ENCODE measurements at regions not wholly inside any gene's neighbourhood (a gene's known extent, or its start where the extent isn't known, plus 50 kb on each side); places are given as distances from the start of the nearest gene placed in this dataset.

DNA sequence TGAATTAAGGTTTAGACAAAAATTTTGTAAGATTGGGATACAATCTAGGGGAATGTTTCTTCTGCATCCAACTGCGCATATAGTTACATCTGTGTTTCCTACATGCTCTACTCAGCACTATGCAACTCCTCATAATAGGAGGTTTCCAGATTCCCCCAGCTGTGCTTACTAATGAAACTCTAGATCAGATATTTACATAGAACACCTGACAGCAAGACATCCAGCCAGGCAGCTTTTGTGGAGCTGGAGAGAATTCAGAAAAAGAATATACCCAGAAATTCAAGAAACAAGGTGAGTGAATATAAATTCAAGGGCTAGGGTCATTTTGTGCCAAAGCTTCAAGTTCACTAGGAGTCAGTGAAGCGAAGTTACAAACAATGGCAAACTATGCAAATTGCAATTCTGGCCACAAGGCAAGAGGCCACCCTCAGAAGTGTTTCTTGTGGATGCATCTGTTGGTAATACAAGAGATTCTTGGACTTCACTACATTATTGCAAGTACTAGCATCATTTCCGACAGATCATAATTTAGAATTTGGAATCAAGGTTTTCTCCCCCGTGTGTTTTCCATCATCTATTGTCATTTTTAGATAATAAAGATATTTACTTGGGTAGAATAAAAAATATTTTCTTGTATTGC lies 341.2 kb upstream of the NAV3 start:
- Histone ChIP-seq H3K27ac (ENCODE audit: extremely low read depth, low read depth, low read length) (no peak overlapping the region), H3K9me3 (ENCODE audit: control insufficient read depth, insufficient read depth, low read depth, low read length) (no peaks in the 10 kb centered on the region), H3K36me3 (ENCODE audit: control insufficient read depth in 2 of 2, insufficient read depth in 1 of 2, low read length in 2 of 2) (no peaks in the 10 kb centered on the region), H3K4me3 (ENCODE audit: low read depth, low read length) (no peak overlapping the region), H3K4me1 (ENCODE audit: control insufficient read depth, insufficient read depth, low read length) (0 out of 2 replicates have a peak, but pooled peaks cover 2% of the 10 kb centered on the region)
- ChIA-PET POLR2A (no interaction called here), CTCF (interaction anchor here (0.7 to 1.1 kb wide), 2 partner anchors 21 to 170 kb away, joined by 3 read pairs; no protein-coding TSS in a partner anchor)
- TF ChIP-seq ZNF629 (tag by site-specific recombination; IDR thresholded peaks at IDR 0.05), result no peak
- no peak for TF ChIP-seq RBAK (tag by site-specific recombination; IDR thresholded peaks at IDR 0.05)
- no peak for TF ChIP-seq ZNF433 (tag by site-specific recombination; IDR thresholded peaks at IDR 0.05; ENCODE audit: low read depth)
- TF ChIP-seq ZNF521 (tag by site-specific recombination; IDR thresholded peaks at IDR 0.05), result no peak
- no peak for TF ChIP-seq ZNF211 (tag by site-specific recombination; IDR thresholded peaks at IDR 0.05; ENCODE audit: low read depth)
- TF ChIP-seq SCRT1 (tag by site-specific recombination; IDR thresholded peaks at IDR 0.05; ENCODE audit: borderline replicate concordance), result no peak
- TF ChIP-seq, protein P1, sequence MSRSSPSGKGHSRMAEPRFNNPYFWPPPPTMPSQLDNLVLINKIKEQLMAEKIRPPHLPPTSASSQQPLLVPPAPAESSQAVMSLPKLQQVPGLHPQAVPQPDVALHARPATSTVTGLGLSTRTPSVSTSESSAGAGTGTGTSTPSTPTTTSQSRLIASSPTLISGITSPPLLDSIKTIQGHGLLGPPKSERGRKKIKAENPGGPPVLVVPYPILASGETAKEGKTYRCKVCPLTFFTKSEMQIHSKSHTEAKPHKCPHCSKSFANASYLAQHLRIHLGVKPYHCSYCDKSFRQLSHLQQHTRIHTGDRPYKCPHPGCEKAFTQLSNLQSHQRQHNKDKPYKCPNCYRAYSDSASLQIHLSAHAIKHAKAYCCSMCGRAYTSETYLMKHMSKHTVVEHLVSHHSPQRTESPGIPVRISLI (tag by site-specific recombination; IDR thresholded peaks at IDR 0.05), result no peak
- TF ChIP-seq ZNF837 (tag by site-specific recombination; IDR thresholded peaks at IDR 0.05), result no peak
- TF ChIP-seq ZNF792 (tag by site-specific recombination; IDR thresholded peaks at IDR 0.05), result no peak
- TF ChIP-seq, protein P2, sequence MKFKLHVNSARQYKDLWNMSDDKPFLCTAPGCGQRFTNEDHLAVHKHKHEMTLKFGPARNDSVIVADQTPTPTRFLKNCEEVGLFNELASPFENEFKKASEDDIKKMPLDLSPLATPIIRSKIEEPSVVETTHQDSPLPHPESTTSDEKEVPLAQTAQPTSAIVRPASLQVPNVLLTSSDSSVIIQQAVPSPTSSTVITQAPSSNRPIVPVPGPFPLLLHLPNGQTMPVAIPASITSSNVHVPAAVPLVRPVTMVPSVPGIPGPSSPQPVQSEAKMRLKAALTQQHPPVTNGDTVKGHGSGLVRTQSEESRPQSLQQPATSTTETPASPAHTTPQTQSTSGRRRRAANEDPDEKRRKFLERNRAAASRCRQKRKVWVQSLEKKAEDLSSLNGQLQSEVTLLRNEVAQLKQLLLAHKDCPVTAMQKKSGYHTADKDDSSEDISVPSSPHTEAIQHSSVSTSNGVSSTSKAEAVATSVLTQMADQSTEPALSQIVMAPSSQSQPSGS (tag by site-specific recombination; IDR thresholded peaks at IDR 0.05; ENCODE audit: low read depth), result no peak
- TF ChIP-seq GLI2 (tag by site-specific recombination; IDR thresholded peaks at IDR 0.05; ENCODE audit: borderline replicate concordance, low read depth), result no peak
- no peak for TF ChIP-seq ZNF510 (tag by site-specific recombination; IDR thresholded peaks at IDR 0.05; ENCODE audit: insufficient replicate concordance)
- no peak for TF ChIP-seq ZNF350 (tag by site-specific recombination; IDR thresholded peaks at IDR 0.05)
- no peak for TF ChIP-seq ZBTB21 (tag by site-specific recombination; IDR thresholded peaks at IDR 0.05)
- no peak for TF ChIP-seq ZNF391 (tag by site-specific recombination; IDR thresholded peaks at IDR 0.05; ENCODE audit: borderline replicate concordance, low read depth)
- TF ChIP-seq OSR2 (tag by site-specific recombination; IDR thresholded peaks at IDR 0.05), result no peak
- no peak for TF ChIP-seq ZNF266 (tag by site-specific recombination; IDR thresholded peaks at IDR 0.05; ENCODE audit: low read depth)
- TF ChIP-seq ZNF155 (tag by site-specific recombination; IDR thresholded peaks at IDR 0.05), result no peak
- no peak for TF ChIP-seq ZNF626 (tag by site-specific recombination; IDR thresholded peaks at IDR 0.05)
- TF ChIP-seq, protein P3, sequence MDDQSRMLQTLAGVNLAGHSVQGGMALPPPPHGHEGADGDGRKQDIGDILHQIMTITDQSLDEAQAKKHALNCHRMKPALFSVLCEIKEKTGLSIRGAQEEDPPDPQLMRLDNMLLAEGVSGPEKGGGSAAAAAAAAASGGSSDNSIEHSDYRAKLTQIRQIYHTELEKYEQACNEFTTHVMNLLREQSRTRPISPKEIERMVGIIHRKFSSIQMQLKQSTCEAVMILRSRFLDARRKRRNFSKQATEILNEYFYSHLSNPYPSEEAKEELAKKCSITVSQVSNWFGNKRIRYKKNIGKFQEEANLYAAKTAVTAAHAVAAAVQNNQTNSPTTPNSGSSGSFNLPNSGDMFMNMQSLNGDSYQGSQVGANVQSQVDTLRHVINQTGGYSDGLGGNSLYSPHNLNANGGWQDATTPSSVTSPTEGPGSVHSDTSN (CRISPR knock-in tag; IDR thresholded peaks at IDR 0.05), result no peak

DNA sequence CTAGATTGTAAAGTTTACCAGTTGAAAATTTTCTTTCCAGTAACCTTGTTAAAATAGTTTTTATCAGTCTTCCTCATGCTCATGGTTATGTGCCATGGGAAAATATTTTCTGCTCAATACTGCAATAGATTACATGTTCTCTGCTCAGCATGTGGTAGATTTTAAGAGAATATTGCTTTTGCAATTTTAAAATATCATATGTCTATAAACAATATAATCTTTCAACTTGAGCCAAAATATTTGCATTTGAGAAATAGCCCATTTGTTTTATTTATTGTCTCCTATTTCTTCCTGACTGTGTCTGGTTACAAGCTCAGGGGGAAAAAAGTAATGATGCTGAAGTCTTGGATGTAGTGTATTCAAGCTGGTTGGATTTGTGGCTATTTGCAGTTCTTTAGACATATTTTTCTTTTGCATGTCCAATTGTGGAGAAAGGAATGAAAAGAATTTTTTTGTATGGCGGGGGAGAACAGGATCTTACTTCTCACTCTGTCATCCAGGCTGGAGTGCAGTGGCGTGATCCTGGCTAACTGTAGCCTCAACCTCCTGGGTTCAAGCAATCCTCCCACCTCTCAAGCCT lies 342.6 kb upstream of the NAV3 start:
- ChIA-PET POLR2A (no interaction called here), CTCF (no interaction called here)
- Histone ChIP-seq H3K27ac (ENCODE audit: extremely low read depth, low read depth, low read length) (no peak overlapping the region), H3K4me1 (ENCODE audit: control insufficient read depth, insufficient read depth, low read length) (0 out of 2 replicates have a peak, but pooled peaks cover 2% of the 10 kb centered on the region), H3K4me3 (ENCODE audit: low read depth, low read length) (no peak overlapping the region), H3K9me3 (ENCODE audit: control insufficient read depth, insufficient read depth, low read depth, low read length) (no peaks in the 10 kb centered on the region), H3K36me3 (ENCODE audit: control insufficient read depth in 2 of 2, insufficient read depth in 1 of 2, low read length in 2 of 2) (no peaks in the 10 kb centered on the region)
- TF ChIP-seq, protein P4, sequence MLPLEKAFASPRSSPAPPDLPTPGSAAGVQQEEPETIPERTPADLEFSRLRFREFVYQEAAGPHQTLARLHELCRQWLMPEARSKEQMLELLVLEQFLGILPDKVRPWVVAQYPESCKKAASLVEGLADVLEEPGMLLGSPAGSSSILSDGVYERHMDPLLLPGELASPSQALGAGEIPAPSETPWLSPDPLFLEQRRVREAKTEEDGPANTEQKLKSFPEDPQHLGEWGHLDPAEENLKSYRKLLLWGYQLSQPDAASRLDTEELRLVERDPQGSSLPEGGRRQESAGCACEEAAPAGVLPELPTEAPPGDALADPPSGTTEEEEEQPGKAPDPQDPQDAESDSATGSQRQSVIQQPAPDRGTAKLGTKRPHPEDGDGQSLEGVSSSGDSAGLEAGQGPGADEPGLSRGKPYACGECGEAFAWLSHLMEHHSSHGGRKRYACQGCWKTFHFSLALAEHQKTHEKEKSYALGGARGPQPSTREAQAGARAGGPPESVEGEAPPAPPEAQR (tag by site-specific recombination; IDR thresholded peaks at IDR 0.05), result no peak
- TF ChIP-seq ZNF514 (tag by site-specific recombination; IDR thresholded peaks at IDR 0.05), result no peak
- TF ChIP-seq SETDB1 (IDR thresholded peaks at IDR 0.05; ENCODE audit: insufficient read length, low read length), result no peak
- no peak for TF ChIP-seq ZNF19 (tag by site-specific recombination; IDR thresholded peaks at IDR 0.05; ENCODE audit: low read depth)
- TF ChIP-seq, protein P5, sequence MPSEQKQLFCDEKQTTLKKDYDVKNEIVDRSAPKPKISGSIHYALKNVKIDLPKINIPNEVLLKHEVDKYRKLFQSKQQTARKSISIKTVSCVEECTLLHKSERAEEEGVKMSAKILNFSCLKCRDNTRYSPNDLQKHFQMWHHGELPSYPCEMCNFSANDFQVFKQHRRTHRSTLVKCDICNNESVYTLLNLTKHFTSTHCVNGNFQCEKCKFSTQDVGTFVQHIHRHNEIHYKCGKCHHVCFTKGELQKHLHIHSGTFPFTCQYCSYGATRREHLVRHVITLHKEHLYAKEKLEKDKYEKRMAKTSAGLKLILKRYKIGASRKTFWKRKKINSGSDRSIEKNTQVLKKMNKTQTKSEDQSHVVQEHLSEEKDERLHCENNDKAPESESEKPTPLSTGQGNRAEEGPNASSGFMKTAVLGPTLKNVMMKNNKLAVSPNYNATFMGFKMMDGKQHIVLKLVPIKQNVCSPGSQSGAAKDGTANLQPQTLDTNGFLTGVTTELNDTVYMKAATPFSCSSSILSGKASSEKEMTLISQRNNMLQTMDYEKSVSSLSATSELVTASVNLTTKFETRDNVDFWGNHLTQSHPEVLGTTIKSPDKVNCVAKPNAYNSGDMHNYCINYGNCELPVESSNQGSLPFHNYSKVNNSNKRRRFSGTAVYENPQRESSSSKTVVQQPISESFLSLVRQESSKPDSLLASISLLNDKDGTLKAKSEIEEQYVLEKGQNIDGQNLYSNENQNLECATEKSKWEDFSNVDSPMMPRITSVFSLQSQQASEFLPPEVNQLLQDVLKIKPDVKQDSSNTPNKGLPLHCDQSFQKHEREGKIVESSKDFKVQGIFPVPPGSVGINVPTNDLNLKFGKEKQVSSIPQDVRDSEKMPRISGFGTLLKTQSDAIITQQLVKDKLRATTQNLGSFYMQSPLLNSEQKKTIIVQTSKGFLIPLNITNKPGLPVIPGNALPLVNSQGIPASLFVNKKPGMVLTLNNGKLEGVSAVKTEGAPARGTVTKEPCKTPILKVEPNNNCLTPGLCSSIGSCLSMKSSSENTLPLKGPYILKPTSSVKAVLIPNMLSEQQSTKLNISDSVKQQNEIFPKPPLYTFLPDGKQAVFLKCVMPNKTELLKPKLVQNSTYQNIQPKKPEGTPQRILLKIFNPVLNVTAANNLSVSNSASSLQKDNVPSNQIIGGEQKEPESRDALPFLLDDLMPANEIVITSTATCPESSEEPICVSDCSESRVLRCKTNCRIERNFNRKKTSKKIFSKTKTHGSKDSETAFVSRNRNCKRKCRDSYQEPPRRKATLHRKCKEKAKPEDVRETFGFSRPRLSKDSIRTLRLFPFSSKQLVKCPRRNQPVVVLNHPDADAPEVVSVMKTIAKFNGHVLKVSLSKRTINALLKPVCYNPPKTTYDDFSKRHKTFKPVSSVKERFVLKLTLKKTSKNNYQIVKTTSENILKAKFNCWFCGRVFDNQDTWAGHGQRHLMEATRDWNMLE (tag by site-specific recombination; conservative IDR thresholded peaks at IDR 0.05; ENCODE audit: low read depth), result no peak

All from HEK293 (cell line).